HUES64 (cell line): ENCODE measurements at regions not wholly inside any gene's neighbourhood (a gene's known extent, or its start where the extent isn't known, plus 50 kb on each side); places are given as distances from the start of the nearest gene placed in this dataset.
A peak's percentile ranks its signal among the peaks of the same experiment; 100 is the strongest.

Source experiments
- H3K27ac ChIP-seq: 2 replicates; pipeline ENCODE4 v1.7.0; 2013; ENCODE audit warnings: low read depth, low read length, inconsistent platforms
- H3K27me3 ChIP-seq: 2 replicates; pipeline ENCODE4 v1.6.1; 2013; ENCODE audit warnings: mild to moderate bottlenecking, low read length; ENCODE audit not compliant: insufficient read depth
- H3K36me3 ChIP-seq: 2 replicates; pipeline ENCODE4 v1.6.1; 2013; ENCODE audit warnings: mild to moderate bottlenecking, low read length; ENCODE audit not compliant: insufficient read depth
- H3K4me1 ChIP-seq: 2 replicates; pipeline ENCODE4 v1.6.1; 2013; ENCODE audit warnings: mild to moderate bottlenecking, low read length, moderate library complexity; ENCODE audit not compliant: insufficient read depth
- H3K4me3 ChIP-seq: 2 replicates; pipeline ENCODE4 v1.5.1; 2013; ENCODE audit warnings: mild to moderate bottlenecking, low read length, moderate library complexity
- H3K9ac ChIP-seq: 2 replicates; pipeline ENCODE4 v1.6.1; 2013; ENCODE audit warnings: mild to moderate bottlenecking, low read depth, low read length
- H3K9me3 ChIP-seq: 2 replicates; pipeline ENCODE4 v1.6.1; 2013; ENCODE audit warnings: low read depth, low read length; ENCODE audit not compliant: insufficient read depth
- WGBS: fragments of 150-250, 120-280 bp; methylation state at CpG from one replicate; pipeline ENCODE4 v1.1.7; 2013; ENCODE audit warnings: missing lambda C conversion rate; 5-methylcytosine and 5-hydroxymethylcytosine counted together

DNA sequence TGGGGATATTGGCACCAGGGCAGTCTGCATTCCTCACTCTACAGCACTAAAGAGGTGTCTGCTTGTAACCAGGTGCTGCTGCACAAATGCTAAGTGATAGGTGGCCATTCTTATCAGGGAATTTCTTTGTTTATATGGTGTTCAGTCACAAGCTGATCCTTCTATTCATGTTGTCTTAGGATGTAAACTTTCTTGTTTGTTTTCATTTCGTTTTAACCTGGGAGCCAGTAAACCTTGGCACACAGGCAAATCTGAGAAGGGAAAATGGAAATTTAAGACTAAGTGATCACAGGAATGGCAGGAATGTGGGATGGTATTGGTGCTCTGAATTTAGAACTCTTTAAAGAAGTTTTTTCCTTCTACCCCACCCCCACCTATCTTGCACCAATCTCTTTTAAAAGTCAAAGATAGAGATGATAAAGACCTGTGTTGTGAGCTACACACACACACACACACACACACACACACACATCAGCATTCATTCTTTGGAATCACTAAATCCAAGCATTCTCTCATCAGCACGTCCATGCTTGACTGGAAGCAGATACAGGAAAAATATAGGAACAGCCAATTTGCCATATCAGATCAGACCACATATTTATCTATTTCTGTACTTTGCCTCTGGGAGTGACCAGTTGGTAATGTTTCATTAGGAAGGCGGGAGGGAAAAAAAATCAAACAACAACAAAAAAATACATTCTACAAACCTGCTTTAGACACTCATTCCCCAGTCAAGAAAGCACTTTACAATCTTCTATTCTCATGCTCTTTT is 451.4 kb upstream of the ADGRL2 start:
- Histone ChIP-seq H3K4me1 (peaks cover 43% of the 10 kb centered on the region), H3K27ac (peak overlapping the region; percentile 69), H3K9me3 (no peaks in the 10 kb centered on the region; the same call in 1 of the 2 replicates), H3K36me3 (no peaks in the 10 kb centered on the region), H3K9ac (peak overlapping the region; percentile 33; the same call in 1 of the 2 replicates), H3K27me3 (no peaks in the 10 kb centered on the region), H3K4me3 (no peak overlapping the region; the same call in 1 of the 2 replicates)
- 52% methylated on average over 3 of the region's 3 CpGs for WGBS

DNA sequence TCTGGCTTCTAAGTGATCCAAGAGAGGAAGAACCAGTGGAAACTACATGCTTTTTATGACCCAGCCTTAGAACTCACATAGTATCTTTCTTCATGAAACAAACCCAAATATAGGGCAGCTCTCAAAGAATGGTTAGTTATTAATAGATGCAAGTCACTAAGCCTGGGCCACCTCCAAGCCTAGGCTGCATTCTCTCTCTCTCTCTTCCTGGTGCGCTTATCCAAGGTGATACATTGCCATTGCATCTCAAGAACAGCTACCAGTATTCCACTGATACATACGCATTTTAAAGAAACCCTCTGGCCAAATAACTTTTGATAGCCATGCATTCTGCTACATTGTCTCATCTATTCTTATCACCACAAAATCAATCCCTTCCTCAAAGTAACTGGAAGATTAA is 455.6 kb upstream of the ADGRL2 start:
- WGBS: 94% methylated on average over 2 of the region's 2 CpGs
- Histone ChIP-seq H3K27ac (no peak overlapping the region), H3K4me3 (no peak overlapping the region), H3K36me3 (no peaks in the 10 kb centered on the region), H3K9ac (no peak overlapping the region), H3K4me1 (peaks cover 29% of the 10 kb centered on the region), H3K27me3 (no peaks in the 10 kb centered on the region), H3K9me3 (no peaks in the 10 kb centered on the region; the same call in 1 of the 2 replicates)

DNA sequence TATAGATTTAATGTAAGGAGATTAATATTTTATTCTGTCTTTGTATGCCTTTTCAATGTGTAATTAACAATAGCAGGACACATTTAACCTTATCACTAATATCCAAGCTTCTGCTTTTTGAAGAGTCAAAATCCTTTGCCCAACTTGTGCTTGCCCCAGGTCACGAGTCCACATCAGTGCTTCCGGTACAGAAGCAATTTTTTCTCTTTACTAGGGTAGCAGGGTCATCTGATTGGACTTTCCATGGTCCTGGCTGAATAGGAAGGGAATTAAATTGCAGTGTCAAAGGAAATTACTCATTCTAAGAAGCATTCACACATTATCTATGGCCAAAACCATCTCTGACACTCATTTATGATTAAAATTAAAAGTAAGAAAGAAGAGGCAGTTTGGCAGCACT is 460.5 kb upstream of the ADGRL2 start:
- WGBS: 98% methylated on average over 2 of the region's 2 CpGs
- H3K27me3 ChIP-seq: no peaks in the 10 kb centered on the region
- no peak overlapping the region for H3K9ac ChIP-seq
- no peak overlapping the region for H3K4me3 ChIP-seq
- no peak overlapping the region for H3K27ac ChIP-seq
- no peaks in the 10 kb centered on the region for H3K9me3 ChIP-seq
- peaks cover 12% of the 10 kb centered on the region for H3K4me1 ChIP-seq
- H3K36me3 ChIP-seq: no peaks in the 10 kb centered on the region

DNA sequence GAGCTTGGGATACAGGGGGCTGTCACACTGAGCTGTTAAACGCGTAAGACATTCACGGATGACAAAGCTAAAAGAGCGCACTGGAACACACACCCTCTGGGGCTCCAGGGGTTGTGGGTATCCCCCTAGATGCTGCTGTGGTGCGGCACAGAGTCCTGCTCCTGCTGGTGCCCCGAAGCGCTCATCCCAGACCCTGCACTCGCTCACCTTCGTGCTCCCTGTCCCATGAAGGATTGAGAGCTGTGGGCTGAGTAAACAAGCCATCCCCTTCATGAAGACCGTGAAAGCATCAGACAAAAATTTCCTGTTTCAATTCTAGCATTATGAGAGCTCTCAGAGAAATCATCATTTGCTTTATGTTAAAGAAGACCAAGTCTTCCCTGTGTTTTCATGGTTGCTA is 463.5 kb upstream of the ADGRL2 start:
- Histone ChIP-seq H3K4me3 (no peak overlapping the region), H3K27me3 (no peaks in the 10 kb centered on the region), H3K9ac (no peak overlapping the region), H3K27ac (no peak overlapping the region), H3K9me3 (no peaks in the 10 kb centered on the region), H3K36me3 (no peaks in the 10 kb centered on the region), H3K4me1 (peaks cover 9% of the 10 kb centered on the region)
- 98% methylated on average over 10 of the region's 10 CpGs for WGBS

DNA sequence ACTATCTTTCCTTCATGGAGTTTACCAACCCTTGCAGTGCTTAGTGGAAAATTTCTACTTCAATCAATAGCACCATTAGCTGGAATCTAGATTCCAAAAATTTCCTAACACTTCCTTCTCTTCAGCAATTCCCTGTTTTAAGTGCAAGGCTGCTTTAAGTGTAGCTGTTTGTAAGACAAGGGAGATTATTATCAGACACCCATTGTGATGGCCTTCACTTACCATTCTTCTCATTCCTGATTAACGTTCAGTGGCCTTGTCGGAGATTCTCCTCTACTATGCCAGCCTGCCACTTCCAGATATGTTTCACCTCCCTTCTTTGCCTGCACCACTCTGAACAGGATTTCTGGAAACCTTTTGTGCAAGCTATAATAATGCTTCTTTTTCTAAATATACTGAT is 464.9 kb upstream of the ADGRL2 start:
- no peak overlapping the region for H3K4me3 ChIP-seq
- no peak overlapping the region for H3K9ac ChIP-seq
- no peak overlapping the region for H3K27ac ChIP-seq
- H3K27me3 ChIP-seq: no peaks in the 10 kb centered on the region
- H3K36me3 ChIP-seq: no peaks in the 10 kb centered on the region
- no peaks in the 10 kb centered on the region for H3K9me3 ChIP-seq
- WGBS: 48% methylated on average over 2 of the region's 2 CpGs
- peaks cover 9% of the 10 kb centered on the region for H3K4me1 ChIP-seq

DNA sequence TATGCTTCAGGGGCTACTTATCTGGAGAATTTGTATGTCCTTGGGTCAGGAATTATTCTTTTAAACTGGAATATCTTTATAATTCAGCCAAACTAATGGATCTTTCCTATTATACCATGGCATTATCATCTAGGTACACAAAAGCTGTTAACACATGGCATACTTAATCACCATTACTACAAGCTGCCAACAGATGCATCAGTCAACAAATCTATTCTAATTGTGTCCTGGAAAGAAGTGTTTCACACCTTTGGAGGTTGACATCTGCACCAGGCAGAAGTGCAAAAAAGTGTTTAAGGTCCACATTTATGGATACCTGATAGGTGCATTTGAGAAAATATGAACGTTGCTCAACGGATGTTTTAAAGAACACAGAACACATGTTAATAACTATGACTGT is 470.2 kb upstream of the ADGRL2 start:
- peaks cover 25% of the 10 kb centered on the region for H3K4me1 ChIP-seq
- no peak overlapping the region for H3K27ac ChIP-seq
- H3K4me3 ChIP-seq: no peak overlapping the region
- H3K36me3 ChIP-seq: no peaks in the 10 kb centered on the region
- H3K27me3 ChIP-seq: no peaks in the 10 kb centered on the region
- no peaks in the 10 kb centered on the region for H3K9me3 ChIP-seq
- H3K9ac ChIP-seq: no peak overlapping the region
- WGBS: no CpG with 5 or more reads among the region's 2 CpGs

DNA sequence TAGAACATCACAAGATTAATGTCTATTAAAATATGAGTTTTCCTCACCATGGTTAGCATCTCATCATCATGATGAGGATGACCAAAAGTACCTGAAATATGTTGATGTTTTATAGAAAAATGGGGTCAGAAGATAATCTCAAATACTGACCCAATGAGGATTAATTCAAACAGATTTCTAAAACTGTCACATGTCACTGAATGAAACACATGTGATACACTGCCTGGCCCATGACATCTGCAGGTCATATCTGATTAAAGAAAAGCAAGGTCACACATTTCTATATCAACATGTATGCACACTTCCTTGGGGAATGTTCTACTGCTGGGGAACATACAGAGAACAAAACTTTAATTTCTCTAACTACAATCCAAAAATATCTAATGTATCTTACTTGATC is 470.6 kb upstream of the ADGRL2 start:
- Histone ChIP-seq H3K4me3 (no peak overlapping the region), H3K4me1 (peaks cover 28% of the 10 kb centered on the region), H3K27ac (no peak overlapping the region), H3K9me3 (no peaks in the 10 kb centered on the region), H3K27me3 (no peaks in the 10 kb centered on the region), H3K36me3 (no peaks in the 10 kb centered on the region), H3K9ac (no peak overlapping the region)

DNA sequence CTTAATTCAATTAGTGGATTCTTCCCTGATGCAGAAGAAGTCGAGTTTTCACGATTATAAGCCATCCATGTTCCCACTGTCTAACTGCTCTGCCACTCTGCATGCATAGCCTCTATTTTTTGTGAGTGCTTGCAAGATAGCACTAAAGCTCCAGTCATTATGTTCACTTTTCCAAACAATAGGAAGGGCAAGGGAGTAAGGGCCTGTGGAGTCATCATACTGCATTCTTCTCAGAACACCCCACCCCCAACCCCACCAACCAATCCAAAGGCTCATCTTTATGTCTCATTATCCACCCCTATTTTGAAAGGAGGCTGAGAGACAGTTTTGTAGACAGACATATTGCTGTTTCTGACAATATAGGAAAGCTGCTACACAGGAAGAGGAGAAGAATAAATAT is 471.7 kb upstream of the ADGRL2 start:
- WGBS: 96% methylated on average over 2 of the region's 2 CpGs
- H3K27me3 ChIP-seq: no peaks in the 10 kb centered on the region
- no peak overlapping the region for H3K4me3 ChIP-seq
- peaks cover 31% of the 10 kb centered on the region for H3K4me1 ChIP-seq
- no peaks in the 10 kb centered on the region for H3K36me3 ChIP-seq
- H3K27ac ChIP-seq: no peak overlapping the region
- H3K9ac ChIP-seq: no peak overlapping the region
- no peaks in the 10 kb centered on the region for H3K9me3 ChIP-seq

DNA sequence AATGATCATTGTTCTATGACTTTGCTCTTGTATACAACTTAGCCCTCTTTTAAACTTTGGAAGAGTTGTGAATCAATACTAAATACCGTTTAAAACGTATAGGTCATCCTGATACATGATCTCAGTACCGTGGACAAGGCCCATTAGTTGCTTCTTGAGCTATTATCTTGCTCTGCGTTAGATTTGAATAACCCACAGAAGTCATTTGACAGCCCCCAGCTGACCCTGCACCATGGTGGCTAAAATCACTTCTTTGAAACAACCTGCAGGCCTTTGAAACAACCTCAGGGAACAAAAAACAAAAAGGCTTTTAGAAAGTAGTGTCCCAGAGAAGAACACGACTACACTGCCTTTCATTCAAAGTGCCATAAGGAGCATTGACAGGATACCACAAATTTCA is 473.0 kb upstream of the ADGRL2 start:
- WGBS: 75% methylated on average over 5 of the region's 5 CpGs

DNA sequence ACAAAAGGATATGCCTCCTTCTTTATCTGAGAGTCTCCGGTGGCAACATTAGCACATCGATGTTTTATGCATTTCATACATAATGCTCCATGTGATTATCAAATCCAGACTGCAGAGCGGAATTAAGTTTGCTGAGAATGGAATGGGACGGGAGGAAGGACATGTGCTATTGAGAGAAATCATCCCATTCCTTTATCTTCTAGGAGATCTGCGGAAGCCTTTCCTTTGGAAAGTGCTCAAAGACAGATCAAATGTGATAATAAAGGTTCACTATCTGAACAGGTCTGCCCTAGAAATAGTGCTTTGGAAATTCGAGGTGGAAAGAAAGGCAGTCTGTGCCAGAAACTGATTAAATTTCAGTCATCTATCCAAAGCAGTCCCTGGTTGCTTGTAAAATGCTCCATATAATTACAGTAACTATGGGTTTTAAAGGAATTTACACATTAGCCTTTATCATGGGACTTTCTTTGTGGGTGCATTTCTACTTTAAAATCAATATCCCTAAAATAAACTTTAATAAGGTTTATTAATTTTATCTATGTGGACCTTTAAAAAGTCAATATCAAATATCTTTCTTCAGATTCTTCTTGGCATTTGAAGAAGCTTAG is 473.5 kb upstream of the ADGRL2 start:
- peaks cover 37% of the 10 kb centered on the region for H3K4me1 ChIP-seq
- 89% methylated on average over 4 of the region's 6 CpGs for whole genome bisulfite sequencing
- no peak overlapping the region for H3K9ac ChIP-seq
- H3K9me3 ChIP-seq: no peaks in the 10 kb centered on the region
- no peaks in the 10 kb centered on the region for H3K27me3 ChIP-seq
- no peak overlapping the region for H3K4me3 ChIP-seq
- no peaks in the 10 kb centered on the region for H3K36me3 ChIP-seq
- H3K27ac ChIP-seq: no peak overlapping the region

More for the DNA sequence above, 473.0 kb upstream of the ADGRL2 start:
- Histone ChIP-seq H3K9ac (no peak overlapping the region), H3K36me3 (no peaks in the 10 kb centered on the region), H3K27me3 (no peaks in the 10 kb centered on the region), H3K27ac (no peak overlapping the region), H3K9me3 (no peaks in the 10 kb centered on the region), H3K4me1 (peaks cover 37% of the 10 kb centered on the region), H3K4me3 (no peak overlapping the region)

DNA sequence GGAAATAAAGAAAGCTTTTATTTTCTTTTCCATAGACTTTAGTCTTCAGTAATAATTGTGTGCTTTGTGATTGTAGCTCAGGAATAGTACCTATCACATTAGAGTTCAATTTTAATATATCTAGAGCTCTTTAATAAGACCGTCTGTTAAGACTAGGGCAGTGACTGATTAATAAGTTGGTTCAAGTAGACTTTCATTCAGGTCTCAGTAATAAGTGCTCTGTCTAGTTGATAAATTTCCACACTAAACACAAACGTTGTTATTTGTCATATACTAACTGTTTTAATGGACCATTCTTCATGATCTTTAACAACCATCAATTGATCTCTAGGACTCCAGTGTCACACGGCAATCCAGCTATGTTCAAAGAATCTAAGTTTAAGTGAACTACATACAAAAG is 474.5 kb upstream of the ADGRL2 start:
- Histone ChIP-seq H3K27ac (no peak overlapping the region), H3K4me1 (peaks cover 37% of the 10 kb centered on the region), H3K9me3 (no peaks in the 10 kb centered on the region), H3K9ac (no peak overlapping the region), H3K27me3 (no peaks in the 10 kb centered on the region), H3K4me3 (no peak overlapping the region), H3K36me3 (no peaks in the 10 kb centered on the region)
- 100% methylated on average over 2 of the region's 3 CpGs for WGBS
